GM21447 (cell line): ENCODE measurements at regions not wholly inside any gene's neighbourhood (a gene's known extent, or its start where the extent isn't known, plus 50 kb on each side); places are given as distances from the start of the nearest gene placed in this dataset.

Source experiments
- ATAC-seq: cut with Tn5 transposase; IDR thresholded peaks from one replicate; pipeline ENCODE4 v1.9.1; 2021; ENCODE audit not compliant: unreplicated experiment

DNA sequence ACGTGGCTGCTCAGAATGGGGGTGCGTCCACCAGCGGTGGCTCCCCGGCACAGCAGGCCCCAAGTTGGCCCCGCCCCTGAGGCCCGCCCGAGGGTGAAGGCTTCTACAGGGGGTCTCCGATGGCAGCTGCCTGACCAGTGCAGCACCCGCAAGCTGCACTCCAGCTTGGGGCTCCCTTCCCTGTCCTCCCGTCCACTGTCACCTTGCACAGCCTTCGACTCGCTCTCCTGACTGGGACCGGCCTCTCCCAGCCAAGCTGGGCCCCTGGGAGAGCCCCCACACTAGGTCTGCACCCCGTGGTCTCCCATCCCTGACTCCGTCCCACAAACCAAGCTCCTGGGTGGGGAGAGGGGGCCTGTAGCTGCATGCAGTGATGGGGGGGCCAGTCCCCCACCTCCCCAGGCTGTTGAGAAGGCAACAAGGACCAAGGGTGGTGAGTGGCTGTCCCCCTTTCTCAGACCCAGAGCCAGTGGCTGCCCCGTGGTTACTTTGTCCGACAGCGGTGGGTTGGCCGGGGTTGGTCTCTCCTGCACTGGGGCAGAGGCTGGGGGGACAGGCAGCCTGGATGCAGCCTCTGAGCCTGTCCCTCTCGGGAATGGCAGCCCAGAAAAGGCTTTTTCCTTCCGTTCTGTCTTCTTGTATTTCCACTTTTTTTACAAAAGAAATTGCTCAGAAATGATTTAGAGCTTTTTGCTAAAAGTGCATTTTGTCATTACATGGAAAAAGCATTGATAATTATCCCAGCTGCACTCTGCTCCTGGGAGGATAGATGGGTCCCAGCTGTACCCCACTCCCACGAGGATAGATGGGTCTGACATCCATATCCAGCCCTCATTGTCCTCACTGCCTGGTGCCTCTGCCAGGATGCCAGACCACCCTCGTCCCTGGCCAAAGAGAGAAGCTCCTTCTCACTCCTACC is 217.0 kb downstream of the KIF26A start:
- no peak for ATAC-seq

DNA sequence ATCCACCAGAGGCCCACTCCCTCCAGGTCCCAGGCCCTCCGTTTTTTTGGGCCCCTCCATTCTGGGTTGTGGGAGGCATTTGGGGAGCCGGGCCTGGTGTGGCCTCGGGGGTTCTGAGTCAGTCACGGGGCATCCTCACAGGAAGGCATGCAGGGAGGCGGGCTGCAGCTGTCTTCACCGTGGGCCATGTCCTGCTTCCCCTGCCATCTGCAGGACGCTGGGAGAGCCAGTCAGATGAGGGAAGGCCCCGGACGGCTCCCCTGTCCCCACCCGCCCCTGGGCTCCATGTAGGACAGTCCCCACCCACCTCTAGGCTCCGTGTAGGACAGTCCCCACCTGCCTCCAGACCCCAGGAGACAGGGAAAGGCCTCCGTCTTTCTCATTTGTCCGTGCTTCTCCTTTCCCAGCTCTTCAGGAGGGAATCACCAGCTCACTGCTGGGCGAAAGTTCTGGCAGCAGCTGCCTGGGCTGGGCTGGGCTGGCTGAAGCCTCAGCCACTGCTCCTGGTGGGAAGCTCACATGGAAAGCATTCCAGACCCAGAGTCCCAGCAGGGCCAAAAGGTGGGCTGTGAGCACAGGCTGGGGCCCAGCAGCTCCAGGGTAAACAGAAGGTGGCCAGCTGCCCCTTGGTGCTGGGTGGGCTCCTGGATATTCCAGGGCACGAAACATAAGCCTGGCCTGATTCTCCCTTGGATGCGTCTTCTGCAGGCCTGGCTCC is 217.8 kb downstream of the KIF26A start:
- ATAC-seq, result no peak

DNA sequence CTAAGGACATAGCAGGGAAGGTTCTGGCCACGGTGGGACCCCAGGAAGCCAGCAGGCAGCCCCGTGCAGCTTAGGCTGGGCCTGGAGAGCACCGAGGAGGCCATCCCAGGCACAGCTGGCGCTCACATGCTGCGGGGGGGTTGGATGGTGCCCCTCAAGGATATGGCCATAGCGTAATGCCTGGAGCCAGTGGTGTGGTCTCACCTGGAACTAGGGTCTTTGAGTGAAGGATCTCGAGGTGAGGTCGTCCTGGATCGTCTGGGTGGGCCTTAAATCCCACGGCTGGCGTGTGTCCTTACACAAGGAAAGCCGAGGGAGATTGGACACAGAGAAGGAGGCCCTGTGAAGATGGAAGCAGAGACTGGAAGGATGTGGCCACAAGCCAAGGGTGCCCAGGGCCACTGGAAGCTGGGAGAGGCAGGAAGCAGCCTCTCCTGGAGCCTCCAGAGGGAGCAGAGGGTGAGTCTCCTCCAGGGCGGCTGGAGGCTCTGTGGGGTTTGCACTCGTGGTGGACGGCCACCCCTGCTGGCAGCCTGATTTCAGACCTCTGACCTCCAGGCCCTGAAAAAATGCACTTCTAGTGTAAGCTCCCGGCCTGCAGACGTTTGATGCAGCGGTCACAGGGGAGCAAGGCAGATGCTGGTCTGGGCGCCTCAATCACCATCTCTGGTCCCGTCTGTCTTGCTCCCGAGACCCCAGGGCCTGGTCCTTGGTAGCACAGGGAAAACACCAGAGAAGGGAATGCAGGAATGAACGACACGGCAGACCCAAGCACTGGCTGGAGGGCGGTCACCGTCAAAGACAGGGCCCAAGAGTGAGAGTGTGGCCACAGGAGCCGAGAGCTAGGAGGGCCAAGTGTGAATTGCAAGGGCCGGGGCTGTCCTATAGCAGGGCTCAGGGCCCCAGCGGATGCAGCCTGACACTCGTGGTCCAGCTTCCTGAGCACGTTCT is 218.6 kb downstream of the KIF26A start:
- no peak for ATAC-seq

DNA sequence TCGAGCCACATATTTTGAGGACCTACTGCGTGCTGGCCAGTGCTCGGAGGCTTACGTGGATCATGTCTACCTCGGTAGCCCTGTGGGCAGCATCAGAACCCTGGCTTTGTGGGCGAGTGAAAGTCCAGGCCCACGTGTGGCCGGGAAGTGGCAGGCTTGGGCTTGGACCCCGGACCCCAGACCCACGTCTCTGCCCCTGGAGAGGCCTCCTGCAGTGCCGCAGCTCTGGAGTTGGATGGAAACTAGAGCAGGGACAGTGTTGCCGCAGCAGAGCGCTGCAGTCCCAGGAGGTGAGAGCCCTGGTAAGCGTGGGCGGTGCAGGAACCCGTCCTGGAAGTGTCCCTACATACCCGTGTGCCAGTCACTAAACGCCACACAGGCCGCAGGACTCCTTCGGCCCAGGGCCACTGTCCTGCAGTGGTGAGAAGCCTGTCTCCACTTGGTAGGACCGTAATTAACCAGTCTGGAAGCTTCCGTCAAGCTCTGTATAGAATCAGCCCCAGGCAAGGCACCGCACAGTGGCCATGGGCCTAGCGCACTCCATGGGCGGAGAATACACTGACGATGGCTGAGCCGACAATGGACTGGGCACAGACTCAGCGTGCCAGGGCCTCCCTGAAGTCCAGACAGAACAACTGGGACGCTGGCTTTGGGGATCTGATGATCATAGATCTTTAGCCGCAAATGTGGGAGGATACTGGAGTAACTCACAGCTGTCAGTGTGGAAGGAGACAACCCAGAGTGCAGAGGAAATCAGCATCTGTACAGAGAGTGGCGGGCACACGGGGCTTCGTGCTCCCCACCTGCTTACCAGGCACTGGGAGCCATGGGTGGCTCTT is 219.5 kb downstream of the KIF26A start:
- ATAC-seq, result no peak

DNA sequence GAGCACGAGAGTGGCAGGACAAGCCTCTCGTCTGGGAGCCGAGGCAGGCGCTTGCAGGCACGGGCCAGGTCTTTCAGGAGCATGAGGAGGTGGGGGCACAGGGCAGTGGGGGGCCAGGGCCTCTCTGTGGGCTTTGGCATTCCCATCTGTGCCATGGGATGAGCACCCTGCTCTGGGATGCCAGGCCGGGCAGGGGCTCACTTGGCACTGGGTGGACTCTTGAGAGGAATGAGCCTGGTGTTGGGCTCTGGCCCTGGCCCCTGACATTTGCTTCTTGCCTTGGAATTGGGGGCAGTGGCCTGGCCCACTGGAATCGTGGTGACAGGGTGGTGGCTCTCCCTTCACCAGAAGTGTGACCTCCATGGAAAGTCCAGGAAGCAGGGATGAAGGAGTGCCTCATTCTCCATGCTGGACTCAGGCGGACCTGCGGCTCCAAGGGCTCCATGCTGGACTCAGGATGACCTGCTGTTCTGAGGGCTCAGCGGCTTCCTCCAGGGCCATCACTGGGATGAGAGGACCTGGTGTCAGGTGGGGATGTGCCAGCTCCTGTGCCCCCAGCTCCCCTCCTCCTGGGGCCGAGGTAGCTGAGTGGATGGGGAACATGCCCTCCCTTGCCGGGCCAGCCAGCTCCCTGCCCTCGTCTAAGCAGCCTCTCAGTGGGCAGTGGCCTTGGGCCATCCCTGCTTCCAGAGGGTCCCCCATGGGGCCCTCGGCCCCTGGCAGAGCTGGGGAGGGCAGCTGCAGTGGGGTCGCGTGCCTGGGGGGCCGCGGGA is 220.3 kb downstream of the KIF26A start:
- ATAC-seq, result no peak

DNA sequence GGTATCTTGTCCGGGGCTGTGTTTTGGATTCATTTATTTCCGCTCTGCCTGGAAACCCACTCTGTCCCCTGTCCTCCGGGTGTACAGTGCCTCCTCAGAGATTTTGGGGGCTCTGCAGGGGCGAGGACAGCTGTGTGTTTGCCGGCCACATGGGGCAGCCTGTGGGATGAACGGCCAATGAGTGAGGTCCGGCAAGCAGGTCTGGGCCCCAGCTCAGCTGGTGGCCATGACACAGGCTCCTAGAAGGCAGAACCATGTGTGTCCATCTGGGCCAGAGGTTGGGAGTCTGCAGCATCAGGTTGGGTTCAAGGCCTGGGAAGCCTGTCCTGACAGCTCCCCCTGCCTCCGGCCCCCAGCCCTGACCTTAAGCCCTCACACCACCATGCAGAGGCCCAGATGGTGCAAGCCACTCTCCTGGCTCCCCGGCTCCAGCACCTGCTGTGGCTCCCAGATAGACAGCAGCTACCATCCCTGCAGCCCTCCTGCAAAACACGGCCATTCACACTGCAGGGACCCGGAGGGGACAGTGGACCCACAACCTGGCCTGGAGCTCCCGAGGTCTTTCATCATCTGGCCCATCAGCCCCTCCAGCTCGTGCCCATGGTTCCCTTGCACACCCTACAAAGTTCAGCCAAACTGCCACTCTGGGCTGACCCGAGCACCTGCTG is 220.1 kb upstream of the C14orf180 start:
- ATAC-seq, result no peak

DNA sequence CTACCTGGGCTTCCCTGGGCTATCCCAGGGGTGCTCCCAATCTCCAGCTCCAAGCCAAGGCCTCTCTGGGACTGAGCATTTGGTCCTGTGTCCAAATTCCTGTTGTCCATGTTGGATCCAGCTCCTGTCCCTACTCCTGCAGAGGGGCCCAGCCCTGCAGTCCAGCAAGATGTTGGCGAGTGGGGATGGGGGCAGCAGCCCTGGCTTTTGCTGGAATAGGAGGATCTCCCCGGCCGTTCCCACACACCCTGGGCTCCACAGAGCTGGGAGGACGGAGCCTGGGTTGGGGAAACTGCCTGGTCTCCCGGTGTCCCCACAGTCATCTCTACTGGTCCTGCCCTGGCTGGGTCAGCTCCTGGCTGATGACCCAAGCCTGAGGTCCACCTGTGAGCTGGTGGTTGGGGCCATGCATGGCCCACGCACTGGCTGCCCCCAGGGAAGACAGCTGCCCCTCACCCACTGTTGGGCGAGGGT is 219.6 kb upstream of the C14orf180 start:
- no peak for ATAC-seq

DNA sequence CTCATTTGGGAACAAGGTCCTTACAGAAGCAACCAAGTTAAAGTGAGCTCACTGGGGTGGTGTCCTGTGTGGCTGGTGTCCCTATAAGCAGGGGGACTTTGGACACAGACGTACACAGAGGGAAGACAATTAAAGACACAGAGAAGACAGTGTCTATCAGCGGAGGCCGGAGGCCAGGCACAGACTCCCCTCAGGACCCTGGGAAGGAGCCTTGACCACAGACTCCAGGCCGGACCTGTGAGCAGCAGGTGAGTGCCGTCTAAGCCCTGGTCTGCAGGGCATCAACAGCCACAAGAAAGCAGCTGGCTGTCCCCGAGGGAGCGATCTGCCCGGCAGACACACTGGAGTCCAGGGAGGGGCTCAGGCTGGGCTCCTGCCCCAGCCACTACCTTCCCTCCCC is 219.1 kb upstream of the C14orf180 start:
- ATAC-seq, result no peak

DNA sequence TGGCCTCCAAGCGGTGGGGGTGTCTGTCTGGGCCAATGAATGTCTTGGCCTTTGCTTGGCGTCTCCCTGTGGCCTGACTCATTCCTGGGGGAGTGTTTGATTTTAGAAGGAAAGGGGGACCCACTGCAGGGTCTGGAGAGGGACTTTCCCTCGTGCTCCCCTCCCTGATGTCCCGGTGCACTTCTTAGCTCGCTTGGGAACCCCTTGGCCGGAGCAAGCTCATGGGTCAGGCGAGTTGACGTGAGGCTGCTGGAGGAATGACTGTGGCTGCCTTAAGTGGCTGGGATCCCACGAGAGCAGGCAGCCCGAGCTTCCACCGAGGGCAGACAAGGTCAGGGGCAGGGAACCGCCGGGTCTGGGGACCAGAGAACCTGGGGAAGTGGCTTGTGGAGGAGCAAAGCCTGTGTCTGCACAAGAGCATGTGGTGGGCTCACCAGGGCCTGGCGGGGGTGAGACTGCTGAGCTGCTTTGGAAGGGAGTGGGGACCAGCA is 218.4 kb upstream of the C14orf180 start:
- ATAC-seq, result no peak

DNA sequence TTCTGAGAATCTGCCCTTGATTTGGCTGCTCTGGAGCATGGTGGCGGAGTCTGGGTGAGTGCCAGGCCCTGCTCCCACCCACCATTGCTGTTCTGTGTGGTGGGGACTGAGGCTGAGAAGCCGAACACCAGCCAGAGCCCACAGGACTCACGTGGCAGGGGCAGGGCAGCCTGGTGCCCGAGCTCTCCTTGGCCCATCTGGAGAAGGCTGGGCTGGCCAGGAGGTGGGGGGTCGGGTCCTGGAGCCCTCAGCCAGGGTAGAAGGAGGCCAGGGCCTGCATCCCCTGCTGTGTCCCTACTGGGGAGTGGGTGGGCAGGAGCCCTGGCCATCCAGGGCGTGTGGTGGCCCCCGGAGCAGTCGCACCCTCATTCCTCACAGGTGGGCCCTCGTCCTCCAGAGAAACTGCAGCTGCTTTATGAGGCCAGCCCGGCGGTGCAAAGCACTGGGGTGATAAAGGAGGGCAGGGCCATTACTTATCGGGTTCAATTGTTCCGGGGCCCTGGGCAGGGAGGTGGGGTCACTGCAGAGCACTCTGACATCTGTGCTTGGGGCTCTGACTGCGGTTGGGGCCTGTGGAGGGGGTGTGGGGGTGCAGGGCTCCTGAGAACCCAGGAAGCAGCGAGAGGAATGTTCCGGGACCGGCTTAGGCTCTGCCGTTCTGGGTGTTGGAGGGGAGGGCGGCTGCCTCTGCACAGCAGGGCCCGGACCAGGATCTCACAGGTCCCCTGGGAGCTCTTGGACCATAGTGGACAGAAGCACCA is 217.5 kb upstream of the C14orf180 start:
- no peak for ATAC-seq

DNA sequence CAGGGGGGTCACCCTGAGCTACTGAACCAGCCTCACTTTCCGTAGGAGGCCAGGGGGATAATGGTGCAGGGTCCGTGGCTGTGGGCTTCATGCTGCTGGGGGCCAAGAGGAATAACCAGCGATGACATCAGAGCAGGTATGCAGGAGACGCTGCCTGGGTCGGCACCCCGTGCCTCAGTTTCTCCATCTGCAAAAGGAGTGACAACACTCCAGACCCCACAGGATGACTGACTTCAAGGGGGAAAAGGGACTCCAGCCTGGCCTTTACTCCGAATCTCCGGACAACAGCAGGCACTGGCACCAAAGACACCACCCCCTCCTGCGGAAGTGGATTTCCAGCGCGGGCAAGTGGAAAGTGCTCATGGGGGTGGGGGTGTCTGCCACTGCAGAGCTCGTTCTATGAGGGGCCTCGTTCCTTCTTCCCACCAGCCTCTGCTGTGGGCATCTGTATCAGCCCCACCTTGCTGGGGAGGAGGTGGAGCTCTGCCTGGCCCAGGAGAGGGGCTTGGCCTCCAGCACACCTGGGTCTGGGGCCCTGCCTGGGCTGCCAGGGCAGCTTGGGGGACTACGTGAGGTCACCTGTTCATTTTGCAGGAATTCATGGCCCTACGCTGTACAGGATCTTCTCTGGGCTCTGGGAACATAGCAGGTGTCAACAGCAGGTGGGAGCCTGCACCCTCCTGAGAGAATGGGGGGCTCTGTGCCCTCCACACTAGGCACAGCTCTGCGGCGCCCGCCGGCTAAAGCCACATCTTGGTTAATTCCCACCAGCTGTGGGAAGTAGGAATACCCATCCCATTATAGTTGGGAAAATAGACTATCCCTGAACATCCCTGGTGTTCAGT is 216.6 kb upstream of the C14orf180 start:
- ATAC-seq, result no peak

DNA sequence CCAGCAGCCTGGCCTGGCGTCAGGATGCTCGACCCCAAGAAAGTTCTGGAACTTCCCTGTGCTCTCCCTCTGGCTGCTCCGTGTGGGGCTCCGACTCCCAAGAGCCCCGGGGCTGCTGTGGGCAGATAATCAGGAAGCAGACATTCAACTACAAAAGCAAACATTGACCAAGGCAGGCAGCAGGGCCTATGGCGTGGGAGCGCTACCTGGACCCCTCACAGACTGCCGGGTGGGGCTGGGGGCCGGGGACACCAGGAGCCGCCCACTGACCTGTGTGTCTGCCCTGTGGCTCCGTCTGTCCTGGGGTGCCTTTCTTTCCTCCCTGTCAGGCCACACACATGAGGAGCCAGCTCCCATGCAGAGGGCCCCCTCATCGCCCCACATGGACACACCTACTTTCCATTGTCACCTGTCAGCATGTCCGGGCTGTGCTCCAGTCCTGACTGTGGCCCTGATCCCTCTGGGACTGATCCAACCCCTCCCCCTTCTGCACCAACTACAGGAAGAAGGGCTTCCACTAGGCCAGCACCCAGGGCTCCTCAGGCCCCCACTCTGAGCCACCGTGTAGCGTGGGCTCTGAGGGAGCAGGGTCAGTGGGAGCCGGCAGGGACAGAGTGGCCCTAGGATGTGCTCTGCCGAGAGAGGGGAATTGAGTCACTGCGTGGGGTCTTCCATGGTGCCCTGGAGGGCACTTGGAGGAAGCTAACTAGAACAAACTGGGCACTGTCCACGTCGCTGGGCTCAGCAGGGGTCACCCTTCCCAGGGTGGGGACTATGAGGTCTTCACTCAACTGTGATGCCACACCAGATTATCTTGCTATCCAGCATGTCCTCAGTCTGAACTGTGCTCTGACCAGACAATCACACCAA is 215.4 kb upstream of the C14orf180 start:
- ATAC-seq, result no peak

DNA sequence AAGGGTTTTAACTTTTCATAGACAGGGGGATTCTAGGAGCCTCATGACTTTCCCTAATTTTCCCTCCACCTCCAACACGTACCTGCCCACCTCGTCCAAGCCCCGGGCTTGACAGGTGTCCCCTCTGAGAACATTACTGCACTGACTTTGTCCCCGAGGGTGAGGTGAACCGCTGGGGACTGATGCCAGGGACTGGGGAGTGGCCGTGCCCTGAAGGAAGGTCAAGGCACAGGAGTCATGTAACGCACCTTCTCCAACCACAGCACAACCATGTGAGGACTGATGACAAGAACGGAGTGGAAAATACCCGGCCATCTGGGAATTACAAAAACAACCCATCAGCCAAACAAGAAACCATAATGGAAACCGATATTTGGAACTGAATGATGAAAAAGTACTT is 214.7 kb upstream of the C14orf180 start:
- ATAC-seq, result no peak

DNA sequence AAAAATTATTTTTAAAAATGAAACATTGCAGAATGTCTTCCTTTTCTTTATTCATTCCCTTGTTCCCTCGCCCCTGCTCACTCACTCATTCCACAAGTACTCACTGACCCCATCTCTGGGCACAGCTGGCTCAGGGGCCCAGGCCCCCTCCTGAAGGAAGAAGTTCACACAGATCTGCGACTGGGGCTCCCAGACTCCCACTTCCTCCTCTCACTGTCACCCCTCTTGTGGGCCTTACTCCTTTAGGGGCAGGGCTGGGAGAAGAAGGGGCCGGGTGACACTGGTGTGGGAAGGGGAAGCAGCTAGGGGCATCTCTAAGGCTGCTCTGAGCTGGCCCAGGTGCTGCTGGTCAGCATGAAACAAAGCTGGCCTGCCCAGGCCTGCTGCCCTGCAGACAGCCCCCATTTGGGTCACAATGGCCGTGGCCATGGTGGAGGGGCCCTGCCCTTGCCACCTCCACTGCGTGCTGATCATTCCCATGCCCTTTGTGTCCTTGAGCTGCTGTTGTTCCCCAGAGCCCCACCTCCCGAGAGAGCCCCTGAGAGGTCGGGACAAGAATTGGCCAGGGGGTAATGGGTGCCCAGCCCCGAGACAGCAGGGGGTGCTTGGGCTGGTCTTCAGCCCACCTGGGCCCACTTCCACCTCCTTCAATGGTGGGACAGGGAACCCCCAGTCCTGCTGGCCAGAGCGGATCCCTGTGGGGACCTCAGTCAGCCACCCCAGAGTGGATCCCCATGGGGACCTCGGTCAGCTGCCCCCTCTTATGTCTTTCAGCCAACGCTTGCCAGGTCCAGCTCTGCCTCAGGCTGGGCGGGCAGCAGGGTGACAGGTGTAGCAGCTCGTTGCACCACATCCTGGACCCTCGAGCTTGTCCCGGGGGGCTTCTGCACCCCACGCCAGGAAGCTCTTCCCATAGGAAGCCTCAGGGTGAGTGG is 212.4 kb upstream of the C14orf180 start:
- no peak for ATAC-seq
